Fibroblast of mammary gland (primary cell): ENCODE measurements at regions not wholly inside any gene's neighbourhood (a gene's known extent, or its start where the extent isn't known, plus 50 kb on each side); places are given as distances from the start of the nearest gene placed in this dataset.

ENCODE experiments used
- DNase-seq: peaks from one replicate; pipeline ENCODE4 v3.0.0-alpha.2; 2010; ENCODE audit warnings: low read depth
- H3K4me3 ChIP-seq: 2 replicates; pipeline ENCODE4 v1.5.1; 2011; ENCODE audit warnings: low read depth, mild to moderate bottlenecking, low read length, moderate library complexity; ENCODE audit not compliant: control insufficient read depth
- CTCF ChIP-seq: conservative IDR thresholded peaks from 2 replicates; pipeline ENCODE4 v1.5.1; 2011; ENCODE audit warnings: low read depth, low read length, inconsistent platforms; ENCODE audit not compliant: control insufficient read depth, insufficient read depth

- no peak for DNase-seq
- no peak for TF ChIP-seq CTCF
Measured at GRCh38 chr11:134638796-134639430, 226.9 kb upstream of the B3GAT1 start.

GRCh38 chr11:134637091-134638015, 225.3 kb upstream of the B3GAT1 start:
- TF ChIP-seq CTCF = no peak
- no peak for DNase-seq
- H3K4me3 ChIP-seq = no peak overlapping the region

More at GRCh38 chr11:134638796-134639430, 226.9 kb upstream of the B3GAT1 start:
- H3K4me3 ChIP-seq = no peak overlapping the region

GRCh38 chr11:134636071-134636470, 224.0 kb upstream of the B3GAT1 start:
- TF ChIP-seq CTCF = no peak
- DNase-seq = no peak
- no peak overlapping the region for H3K4me3 ChIP-seq

DNA sequence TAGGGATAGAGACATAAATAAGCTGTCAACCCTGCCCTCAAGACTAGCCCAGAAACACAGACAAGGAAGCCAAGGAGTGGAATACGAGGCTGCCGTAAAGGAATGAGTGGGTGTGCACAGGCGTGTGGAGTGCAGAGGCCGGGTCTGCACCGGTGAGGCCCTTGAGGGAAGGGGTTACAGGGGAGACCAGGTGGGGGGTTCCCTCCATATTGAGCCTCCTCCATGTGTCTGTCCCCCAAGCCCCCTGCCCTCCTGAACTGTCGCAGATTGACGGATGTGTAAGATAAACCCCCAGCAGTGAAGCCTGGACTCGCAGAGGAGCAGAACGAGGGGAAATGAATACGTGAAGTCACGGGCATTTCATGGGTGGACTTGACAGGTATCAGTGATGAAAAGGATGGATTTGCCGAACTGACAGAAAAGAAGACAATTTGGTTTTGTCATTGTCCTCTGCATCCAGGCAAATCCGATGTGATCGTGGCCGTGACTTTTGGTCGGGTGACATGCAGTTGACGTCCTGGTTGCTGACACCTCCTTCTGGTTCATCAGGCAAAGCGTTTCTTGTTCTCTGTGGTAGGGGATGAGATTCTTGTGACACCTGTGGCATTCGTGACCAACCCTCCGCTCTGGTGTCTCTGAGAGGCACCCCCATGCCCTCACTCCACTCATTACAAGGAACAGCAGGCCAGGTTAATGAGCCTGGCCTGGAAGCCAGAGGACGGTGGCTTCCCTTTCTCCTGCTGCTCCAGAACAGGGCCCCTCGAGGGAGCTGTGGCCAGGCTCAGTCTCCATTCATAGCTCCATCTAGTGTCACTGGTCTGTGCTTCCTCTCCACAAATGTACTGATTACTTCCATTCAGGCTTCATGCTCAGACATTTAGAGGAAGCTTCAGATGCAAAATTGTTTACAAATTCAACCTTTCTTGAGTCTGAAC, 223.1 kb upstream of the B3GAT1 start:
- no peak for DNase-seq
- no peak for TF ChIP-seq CTCF
- H3K4me3 ChIP-seq = no peak overlapping the region

DNA sequence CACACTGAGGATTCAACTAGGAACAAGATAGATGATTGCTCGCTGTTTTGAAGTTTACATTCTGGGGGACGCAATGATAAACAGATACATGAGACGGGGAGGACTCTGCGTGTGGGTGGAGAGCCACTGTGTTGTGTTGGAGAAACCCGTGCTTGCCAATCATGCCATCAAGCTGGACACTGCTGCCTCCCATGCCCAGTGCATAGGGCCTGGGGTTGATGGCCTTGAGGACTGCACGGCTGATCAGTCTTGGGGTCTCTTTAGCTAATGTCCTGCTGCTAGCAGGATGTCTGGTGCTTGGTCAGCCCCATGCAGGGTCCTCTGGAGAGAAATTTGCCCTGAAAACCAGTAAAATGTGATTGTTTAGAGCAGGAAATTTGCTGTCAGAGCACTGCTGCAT, 221.2 kb upstream of the B3GAT1 start:
- no peak overlapping the region for H3K4me3 ChIP-seq
- no peak for TF ChIP-seq CTCF
- no peak for DNase-seq
